ENCODE measurements at regions not wholly inside any gene's neighbourhood (a gene's known extent, or its start where the extent isn't known, plus 50 kb on each side); places are given as distances from the start of the nearest gene placed in this dataset.

DNA sequence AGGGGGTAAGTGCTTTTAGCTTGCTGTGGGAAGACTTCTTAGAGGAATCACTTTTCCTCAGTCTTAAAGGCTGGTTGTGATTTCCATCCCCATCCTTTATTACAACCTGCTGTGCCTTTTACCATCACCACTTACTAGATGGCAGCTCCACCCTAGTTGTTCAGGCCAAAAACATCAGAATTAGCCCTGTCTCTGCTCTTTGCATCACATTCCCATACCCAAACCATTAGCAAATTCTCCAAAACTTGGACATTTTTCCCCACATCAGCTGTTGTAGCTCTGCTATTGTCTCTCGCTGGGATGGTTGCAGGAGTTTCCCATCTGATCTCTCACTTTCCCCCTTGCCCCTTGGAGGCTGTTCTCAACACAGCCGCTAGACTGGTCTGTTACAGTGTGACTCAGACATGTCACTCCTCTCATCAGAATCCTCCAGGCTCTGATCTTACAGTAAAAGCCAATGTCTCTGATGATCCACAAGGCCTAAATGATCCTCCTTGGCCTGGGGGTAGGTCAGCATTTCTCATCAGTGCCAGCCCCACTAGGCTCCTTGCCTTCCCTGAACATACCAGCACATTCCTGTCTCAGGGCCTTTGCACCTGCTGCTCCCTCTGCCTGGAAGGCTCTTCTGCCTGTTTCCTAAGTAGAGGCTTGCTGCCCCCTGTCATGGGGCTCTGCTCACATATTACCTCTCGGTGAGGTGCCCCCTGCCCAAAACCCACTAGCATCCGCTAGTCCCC is 102.5 kb downstream of the BEGAIN start:
- Histone ChIP-seq H3K18ac (ENCODE audit: extremely low read depth, low read length) (no peak overlapping the region), H3K9ac (replicated peaks in 1 of 4; ENCODE audit: extremely low read depth in 1 of 4, low read depth in 3 of 4, low read length in 3 of 4) (no peak overlapping the region), H3K27ac (ENCODE audit: low read depth, low read length) (no peak overlapping the region), H2AFZ (ENCODE audit: low read length) (no peak overlapping the region), H3K56ac (replicated peaks; ENCODE audit: insufficient read length, low read depth, low read length) (no peak overlapping the region), H4K5ac (ENCODE audit: insufficient read length, low read depth, low read length) (no peak overlapping the region), H3K23me2 (ENCODE audit: low read depth, low read length) (no peaks in the 10 kb centered on the region; the same call in 1 of the 2 replicates), H2BK15ac (ENCODE audit: low read length) (no peak overlapping the region), H3K36me3 (ENCODE audit: control insufficient read depth in 2 of 4, insufficient read depth in 4 of 4, low read length in 3 of 4) (no peaks in the 10 kb centered on the region), H2AK5ac (ENCODE audit: low read depth, low read length) (no peak overlapping the region), H3K27me3 (replicated peaks in 1 of 4; ENCODE audit: control insufficient read depth in 3 of 4, extremely low read depth in 1 of 4, insufficient read depth in 3 of 4, low read length in 3 of 4) (no peaks in the 10 kb centered on the region), H2BK120ac (replicated peaks; ENCODE audit: low read depth, low read length) (no peak overlapping the region), H3K4me2 (ENCODE audit: insufficient read depth in 1 of 2, low read depth in 2 of 2, low read length in 2 of 2) (no peak overlapping the region), H3K14ac (ENCODE audit: insufficient read length) (no peak overlapping the region), H3K79me1 (ENCODE audit: low read depth, low read length) (0 out of 2 replicates have a peak, but pooled peaks cover 3% of the 10 kb centered on the region), H3K4me1 (replicated peaks in 1 of 4; ENCODE audit: control insufficient read depth in 3 of 4, insufficient read depth in 4 of 4, low read length in 3 of 4) (no peaks in the 10 kb centered on the region; a peak in 1 of 7 replicates), H4K91ac (replicated peaks; ENCODE audit: insufficient read length, low read length) (no peak overlapping the region), H3K4ac (replicated peaks; ENCODE audit: insufficient read length, low read depth, low read length) (no peak overlapping the region), H4K20me1 (replicated peaks in 1 of 2; ENCODE audit: control insufficient read depth in 1 of 2, insufficient read depth in 2 of 2, low read length in 2 of 2) (peaks cover 0 to 9% of the 10 kb centered on the region in 2 experiments), H4K8ac (ENCODE audit: extremely low read depth, insufficient read depth, low read length) (no peak overlapping the region), H3K79me2 (ENCODE audit: control insufficient read depth in 1 of 2, insufficient read depth in 2 of 2, low read length in 2 of 2) (no peaks in the 10 kb centered on the region), H2BK5ac (ENCODE audit: low read depth, low read length) (no peak overlapping the region), H2BK20ac (ENCODE audit: low read length) (no peak overlapping the region), H3K23ac (ENCODE audit: insufficient read length) (no peak overlapping the region), H3K9me3 (ENCODE audit: insufficient read depth in 2 of 2, low read depth in 1 of 2, low read length in 1 of 2) (no peaks in the 10 kb centered on the region), H2BK12ac (ENCODE audit: low read depth, low read length) (no peak overlapping the region), H3K4me3 (ENCODE audit: extremely low read depth in 1 of 4, insufficient read depth in 2 of 4, low read depth in 3 of 4, low read length in 4 of 4) (no peak overlapping the region)
- no peak for FAIRE-seq
- ChIA-PET POLR2A (ENCODE audit: partially characterized antibody) (no interaction called here), CTCF (ENCODE audit: partially characterized antibody) (interaction anchor here (0.6 to 3.8 kb wide), 8 partner anchors 8 to 161 kb away, joined by 3 to 20 read pairs (median 3); no protein-coding TSS in a partner anchor)
- no peak for DNase-seq (ENCODE audit: low read depth in 1 of 2, low spot score in 2 of 2)
- 90% methylated on average over 4 of the region's 4 CpGs; no CpG with 5 or more reads in 1 of the 2 experiments for WGBS, 2 experiments (ENCODE audit: extremely low coverage in 1 of 2, insufficient coverage in 1 of 2, insufficient read length in 1 of 2, insufficient replicate concordance in 2 of 2, low coverage in 1 of 2, low lambda C conversion rate in 2 of 2, missing lambda C conversion rate in 1 of 2)
- TF ChIP-seq, protein P1, sequence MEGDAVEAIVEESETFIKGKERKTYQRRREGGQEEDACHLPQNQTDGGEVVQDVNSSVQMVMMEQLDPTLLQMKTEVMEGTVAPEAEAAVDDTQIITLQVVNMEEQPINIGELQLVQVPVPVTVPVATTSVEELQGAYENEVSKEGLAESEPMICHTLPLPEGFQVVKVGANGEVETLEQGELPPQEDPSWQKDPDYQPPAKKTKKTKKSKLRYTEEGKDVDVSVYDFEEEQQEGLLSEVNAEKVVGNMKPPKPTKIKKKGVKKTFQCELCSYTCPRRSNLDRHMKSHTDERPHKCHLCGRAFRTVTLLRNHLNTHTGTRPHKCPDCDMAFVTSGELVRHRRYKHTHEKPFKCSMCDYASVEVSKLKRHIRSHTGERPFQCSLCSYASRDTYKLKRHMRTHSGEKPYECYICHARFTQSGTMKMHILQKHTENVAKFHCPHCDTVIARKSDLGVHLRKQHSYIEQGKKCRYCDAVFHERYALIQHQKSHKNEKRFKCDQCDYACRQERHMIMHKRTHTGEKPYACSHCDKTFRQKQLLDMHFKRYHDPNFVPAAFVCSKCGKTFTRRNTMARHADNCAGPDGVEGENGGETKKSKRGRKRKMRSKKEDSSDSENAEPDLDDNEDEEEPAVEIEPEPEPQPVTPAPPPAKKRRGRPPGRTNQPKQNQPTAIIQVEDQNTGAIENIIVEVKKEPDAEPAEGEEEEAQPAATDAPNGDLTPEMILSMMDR (IDR thresholded peaks at IDR 0.05; ENCODE audit: control extremely low read depth in 1 of 3, insufficient read depth in 1 of 3, low read depth in 1 of 3, low read length in 3 of 3): no peak
- no peak for TF ChIP-seq POLR2A (IDR thresholded peaks at IDR 0.05; ENCODE audit: control extremely low read depth in 1 of 2, low read depth in 2 of 2, low read length in 2 of 2)
- TF ChIP-seq TEAD4 (IDR thresholded peaks at IDR 0.05; ENCODE audit: low read depth, low read length): no peak
- TF ChIP-seq FOSL1 (IDR thresholded peaks at IDR 0.05; ENCODE audit: insufficient read depth, low read depth, low read length): no peak
- TF ChIP-seq, protein P2, sequence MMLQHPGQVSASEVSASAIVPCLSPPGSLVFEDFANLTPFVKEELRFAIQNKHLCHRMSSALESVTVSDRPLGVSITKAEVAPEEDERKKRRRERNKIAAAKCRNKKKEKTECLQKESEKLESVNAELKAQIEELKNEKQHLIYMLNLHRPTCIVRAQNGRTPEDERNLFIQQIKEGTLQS (IDR thresholded peaks at IDR 0.05; ENCODE audit: insufficient read depth, low read depth, low read length): no peak
- no peak for TF ChIP-seq RBBP5 (IDR thresholded peaks at IDR 0.05; ENCODE audit: borderline replicate concordance, low read depth, low read length)
- no peak for TF ChIP-seq KDM4A (IDR thresholded peaks at IDR 0.05; ENCODE audit: low read depth, low read length, severe bottlenecking)
- TF ChIP-seq TAF1 (IDR thresholded peaks at IDR 0.05; ENCODE audit: low read depth, low read length): no peak
- TF ChIP-seq RXRA (IDR thresholded peaks at IDR 0.05; ENCODE audit: insufficient read depth, low read depth, low read length): no peak
- TF ChIP-seq BRCA1 (IDR thresholded peaks at IDR 0.05; ENCODE audit: low read depth, low read length): no peak

Measured in H1 (cell line).